B cell (primary cell): ENCODE measurements at regions not wholly inside any gene's neighbourhood (a gene's known extent, or its start where the extent isn't known, plus 50 kb on each side); places are given as distances from the start of the nearest gene placed in this dataset.

Source experiments
- CTCF ChIP-seq: fragments of 200-600 bp; IDR thresholded peaks from one replicate; pipeline ENCODE4 v1.8.0; 2022; ENCODE audit warnings: antibody characterized with exemption, mild to moderate bottlenecking
- EZH2 ChIP-seq: IDR thresholded peaks from 2 replicates; pipeline ENCODE4 v1.6.1; 2012; ENCODE audit warnings: borderline replicate concordance, low read depth, mild to moderate bottlenecking, moderate library complexity, low read length; ENCODE audit not compliant: insufficient read depth, poor library complexity, severe bottlenecking

GRCh38 chr15:29972051-29972450, 110.7 kb upstream of the GOLGA8J start:
- TF ChIP-seq CTCF (no peak), EZH2 (no peak)
